Endothelial cell of umbilical vein (primary cell): ENCODE measurements at regions not wholly inside any gene's neighbourhood (a gene's known extent, or its start where the extent isn't known, plus 50 kb on each side); places are given as distances from the start of the nearest gene placed in this dataset.
A peak's percentile ranks its signal among the peaks of the same experiment; 100 is the strongest.

Experiments
- BruUV-seq: library from RNA; stranded (reverse); fragments of 400-500 nt; replicated peaks from 2 replicates; lab custom pipeline; 2021; lab: Mats Ljungman, UMichigan
- CTCF ChIA-PET: fragments of 300-600, 350-600 bp; sonication (Branson Sonifier 250); formaldehyde crosslinking; loops from one replicate; lab custom pipeline; 2021; ENCODE audit warnings: antibody characterized with exemption, inconsistent platforms; lab: Charles Lee
- POLR2A ChIA-PET: fragments of 300-600, 350-600 bp; sonication (Branson Sonifier 250); formaldehyde crosslinking; loops from one replicate; lab custom pipeline; 2021; ENCODE audit warnings: antibody characterized with exemption, inconsistent platforms; lab: Charles Lee
- DNase-seq: peaks from one replicate; pipeline ENCODE4 v3.0.0-alpha.2; 2011; ENCODE audit warnings: low read depth, low spot score
- FAIRE-seq: peaks from 2 replicates; lab custom pipeline; 2011; peaks lifted over from hg19 to GRCh38; lab: Jason Lieb, UNC
- H2AFZ ChIP-seq: 2 replicates; pipeline ENCODE4 v1.6.0; 2012; ENCODE audit warnings: low read depth, low read length, control low read depth, inconsistent platforms
- H3K27ac ChIP-seq: 2 replicates; pipeline ENCODE4 v1.5.1; 2011; ENCODE audit warnings: low read depth, mild to moderate bottlenecking, control low read depth, low read length, moderate library complexity; ENCODE audit not compliant: insufficient read depth
- H3K27me3 ChIP-seq, 2 experiments: 2 replicates each; pipeline versions ENCODE4 v1.6.0 to v1.6.1; 2011; ENCODE audit warnings: low read length in 2 of 2, mixed read lengths in 1 of 2; ENCODE audit not compliant: control insufficient read depth in 2 of 2, insufficient read depth in 2 of 2
- H3K36me3 ChIP-seq, 2 experiments: 2 replicates in 1 of 2; 3 replicates in 1 of 2; pipeline ENCODE4 v1.5.1; 2011; ENCODE audit warnings: low read length in 2 of 2, mild to moderate bottlenecking in 1 of 2, moderate library complexity in 1 of 2; ENCODE audit not compliant: control insufficient read depth in 2 of 2, insufficient read depth in 2 of 2; ENCODE audit errors: extremely low read depth in 1 of 2
- H3K4me1 ChIP-seq: 3 replicates; pipeline ENCODE4 v1.5.1; 2011; ENCODE audit warnings: mild to moderate bottlenecking, low read length; ENCODE audit not compliant: control insufficient read depth, insufficient read depth; ENCODE audit errors: extremely low read depth
- H3K4me2 ChIP-seq: 2 replicates; pipeline ENCODE4 v1.6.1; 2011; ENCODE audit warnings: low read length, control low read depth, mixed read lengths; ENCODE audit not compliant: insufficient read depth
- H3K4me3 ChIP-seq, 3 experiments: fragments of 200-600 bp in 1 of 3; sonication (generic), shearing (Covaris generic) in 1 of 3; replicated peaks in 1 of 3; 2 replicates each; pipeline ENCODE4 v1.5.1; 2011 to 2016; ENCODE audit warnings: control low read depth in 3 of 3, low read length in 3 of 3, mild to moderate bottlenecking in 2 of 3, inconsistent platforms in 1 of 3, low read depth in 1 of 3, moderate library complexity in 1 of 3; ENCODE audit not compliant: insufficient read depth in 1 of 3
- H3K79me2 ChIP-seq: 2 replicates; pipeline ENCODE4 v1.6.0; 2012; ENCODE audit warnings: low read length, inconsistent platforms; ENCODE audit not compliant: control insufficient read depth, insufficient read depth
- H3K9ac ChIP-seq: replicated peaks from 2 replicates; pipeline ENCODE3; 2011; ENCODE audit warnings: low read length, control low read depth; ENCODE audit not compliant: insufficient read depth; ENCODE audit errors: extremely low read depth
- H3K9me1 ChIP-seq: replicated peaks from 3 replicates; pipeline ENCODE4 v1.6.0; 2011; ENCODE audit warnings: mild to moderate bottlenecking, low read length; ENCODE audit not compliant: control insufficient read depth, insufficient read depth; ENCODE audit errors: extremely low read depth
- H3K9me3 ChIP-seq: replicated peaks from 2 replicates; pipeline ENCODE4 v1.5.1; 2012; ENCODE audit warnings: low read length, inconsistent platforms; ENCODE audit not compliant: control insufficient read depth, insufficient read depth
- H4K20me1 ChIP-seq: replicated peaks from 2 replicates; pipeline ENCODE3; 2011; ENCODE audit warnings: mild to moderate bottlenecking, low read length; ENCODE audit not compliant: control insufficient read depth, insufficient read depth; ENCODE audit errors: extremely low read depth
- CTCF ChIP-seq, 2 donors: IDR thresholded peaks; 1 replicate in 1 of 2; 2 replicates in 1 of 2; pipeline ENCODE4 v1.5.1; 2011; ENCODE audit warnings: low read length in 2 of 2, mild to moderate bottlenecking in 2 of 2, moderate library complexity in 2 of 2, control low read depth in 1 of 2, inconsistent platforms in 1 of 2, low read depth in 1 of 2; ENCODE audit not compliant: insufficient read depth in 1 of 2; ENCODE audit errors: extremely low read depth in 1 of 2
- EZH2 ChIP-seq: IDR thresholded peaks from 2 replicates; pipeline ENCODE4 v1.6.1; 2012; ENCODE audit warnings: borderline replicate concordance, low read depth, mild to moderate bottlenecking, moderate library complexity, low read length, inconsistent platforms; ENCODE audit not compliant: severe bottlenecking
- FOS ChIP-seq: IDR thresholded peaks from 2 replicates; pipeline ENCODE4 v1.6.1; 2011; ENCODE audit warnings: mild to moderate bottlenecking, low read length, moderate library complexity, borderline replicate concordance; ENCODE audit not compliant: insufficient read depth
- GATA2 ChIP-seq: IDR thresholded peaks from 2 replicates; pipeline ENCODE4 v1.7.0; 2011; ENCODE audit warnings: low read depth, mild to moderate bottlenecking, moderate library complexity, mixed read lengths, low read length; ENCODE audit not compliant: insufficient read length, insufficient read depth
- JUN ChIP-seq: IDR thresholded peaks from 2 replicates; pipeline ENCODE4 v1.6.1; 2011; ENCODE audit warnings: borderline replicate concordance, low read depth; ENCODE audit not compliant: insufficient read length, insufficient read depth
- MAX ChIP-seq: IDR thresholded peaks from 2 replicates; pipeline ENCODE4 v1.6.1; 2011; ENCODE audit not compliant: insufficient read depth, insufficient read length
- MYC ChIP-seq: IDR thresholded peaks from one replicate; pipeline ENCODE4 v1.6.1; 2011; ENCODE audit warnings: mild to moderate bottlenecking, low read depth, low read length
- POLR2A ChIP-seq: IDR thresholded peaks from 2 replicates; pipeline ENCODE4 v1.6.1; 2012; ENCODE audit warnings: low read depth, mild to moderate bottlenecking, control low read depth, low read length
- POLR2AphosphoS5 ChIP-seq: IDR thresholded peaks from 2 replicates; pipeline ENCODE4 v1.6.1; 2012; ENCODE audit warnings: low read depth, mild to moderate bottlenecking, control low read depth, low read length, moderate library complexity; ENCODE audit not compliant: insufficient read depth
- dilution Hi-C: fragments of 300-500 bp; cut with MboI; formaldehyde crosslinking; loops from one replicate; pipeline ENCODE4 v1.15.0; 2019; ENCODE audit warnings: low sequenced_read_pairs; ENCODE audit not compliant: extremely low pct_ligation_motif_present
- intact Hi-C: fragments of 100-400 bp; cut with micrococcal nuclease; formaldehyde crosslinking; loops from one replicate; pipeline ENCODE4 v1.10.0; 2022

- Histone ChIP-seq H3K4me1 (peaks cover 9% of the 10 kb centered on the region), H3K9me3 (no peaks in the 10 kb centered on the region), H4K20me1 (no peaks in the 10 kb centered on the region), H3K79me2 (no peaks in the 10 kb centered on the region), H3K4me3 (no peak overlapping the region), H2AFZ (peak overlapping the region; percentile 27), H3K27me3 (no peaks in the 10 kb centered on the region), H3K27ac (no peak overlapping the region), H3K9ac (no peak overlapping the region), H3K36me3 (no peaks in the 10 kb centered on the region), H3K9me1 (no peaks in the 10 kb centered on the region), H3K4me2 (no peak overlapping the region)
- ChIA-PET CTCF (interaction anchor here (0.8 to 1.5 kb wide), 6 partner anchors 11 to 179 kb away, joined by 3 to 6 read pairs (median 3); no protein-coding TSS in a partner anchor), POLR2A (no interaction called here)
- TF ChIP-seq GATA2: no peak
- no peak for TF ChIP-seq MYC
- TF ChIP-seq POLR2AphosphoS5: no peak
- TF ChIP-seq EZH2: no peak
- TF ChIP-seq JUN: no peak
- TF ChIP-seq CTCF (IDR thresholded peaks at IDR 0.05; ENCODE audit: extremely low read depth in 1 of 2, insufficient read depth in 1 of 2, low read depth in 1 of 2, low read length in 2 of 2): no peak
- TF ChIP-seq POLR2A: no peak
- no peak for TF ChIP-seq MAX
- TF ChIP-seq FOS: no peak
- dilution Hi-C loops: no loop called here
- no TSS peak for BruUV-seq
- intact Hi-C loops: no loop called here
- FAIRE-seq (peak; percentile 4), DNase-seq (peak; percentile 83)
These were observed 228.8 kb downstream of the VAPA start for GRCh38 chr18:10142496-10143160.
